GM12878 (cell line): ENCODE measurements at regions not wholly inside any gene's neighbourhood (a gene's known extent, or its start where the extent isn't known, plus 50 kb on each side); places are given as distances from the start of the nearest gene placed in this dataset.

Experiments
- HDAC2 ChIP-seq: fragments of 200-600 bp; sonication (generic); IDR thresholded peaks from 2 replicates; pipeline ENCODE4 v1.6.1; 2017
- MEF2B ChIP-seq: fragments of 450-650 bp; IDR thresholded peaks from 2 replicates; pipeline ENCODE4 v1.6.1; 2018; ENCODE audit warnings: mild to moderate bottlenecking, moderate library complexity; ENCODE audit not compliant: partially characterized antibody, poor library complexity, severe bottlenecking
- SP1 ChIP-seq: IDR thresholded peaks from one replicate; pipeline ENCODE4 v1.6.1; 2011; ENCODE audit warnings: low read depth, low read length
- YBX1 ChIP-seq: fragments of 450-650 bp; IDR thresholded peaks from 2 replicates; pipeline ENCODE4 v1.6.1; 2016; ENCODE audit warnings: antibody characterized with exemption
- ZNF622 ChIP-seq: fragments of 450-650 bp; IDR thresholded peaks from 2 replicates; pipeline ENCODE4 v1.6.1; 2017; ENCODE audit warnings: mild to moderate bottlenecking, inconsistent platforms
- TF ChIP-seq, protein P1 (sequence below): IDR thresholded peaks from 2 replicates; pipeline ENCODE4 v1.6.1; 2012; ENCODE audit warnings: mild to moderate bottlenecking, low read depth, low read length
- TF ChIP-seq, protein P2 (sequence below): fragments of 450-650 bp; formaldehyde crosslinking; IDR thresholded peaks from 2 replicates; pipeline ENCODE4 v1.4.0; 2022; ENCODE audit warnings: mild to moderate bottlenecking, moderate library complexity

DNA sequence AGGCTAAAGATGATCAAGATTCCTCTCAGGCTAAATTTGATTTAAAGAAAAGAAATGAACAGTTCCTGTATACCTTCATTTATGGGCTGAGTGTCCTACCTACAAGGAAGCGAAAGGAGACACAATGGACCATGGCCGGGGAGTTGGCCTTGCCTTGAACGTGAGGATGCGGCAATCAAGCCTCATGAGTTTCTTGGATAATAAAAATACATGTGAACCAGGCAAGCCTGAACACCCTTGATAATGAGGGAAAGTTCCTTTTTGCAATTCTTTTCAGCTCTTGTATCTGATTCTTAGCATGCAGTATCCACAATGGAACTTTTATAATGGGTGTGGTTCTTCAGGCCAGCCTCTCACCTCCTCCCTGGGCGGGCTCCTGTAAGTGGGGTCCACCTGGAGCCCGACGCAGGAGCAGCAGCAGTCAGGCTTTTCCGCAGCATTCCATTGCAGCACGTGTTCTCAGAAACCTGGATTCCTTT lies 83.8 kb downstream of the RNASET2 start (continued):
- TF ChIP-seq, protein P1, sequence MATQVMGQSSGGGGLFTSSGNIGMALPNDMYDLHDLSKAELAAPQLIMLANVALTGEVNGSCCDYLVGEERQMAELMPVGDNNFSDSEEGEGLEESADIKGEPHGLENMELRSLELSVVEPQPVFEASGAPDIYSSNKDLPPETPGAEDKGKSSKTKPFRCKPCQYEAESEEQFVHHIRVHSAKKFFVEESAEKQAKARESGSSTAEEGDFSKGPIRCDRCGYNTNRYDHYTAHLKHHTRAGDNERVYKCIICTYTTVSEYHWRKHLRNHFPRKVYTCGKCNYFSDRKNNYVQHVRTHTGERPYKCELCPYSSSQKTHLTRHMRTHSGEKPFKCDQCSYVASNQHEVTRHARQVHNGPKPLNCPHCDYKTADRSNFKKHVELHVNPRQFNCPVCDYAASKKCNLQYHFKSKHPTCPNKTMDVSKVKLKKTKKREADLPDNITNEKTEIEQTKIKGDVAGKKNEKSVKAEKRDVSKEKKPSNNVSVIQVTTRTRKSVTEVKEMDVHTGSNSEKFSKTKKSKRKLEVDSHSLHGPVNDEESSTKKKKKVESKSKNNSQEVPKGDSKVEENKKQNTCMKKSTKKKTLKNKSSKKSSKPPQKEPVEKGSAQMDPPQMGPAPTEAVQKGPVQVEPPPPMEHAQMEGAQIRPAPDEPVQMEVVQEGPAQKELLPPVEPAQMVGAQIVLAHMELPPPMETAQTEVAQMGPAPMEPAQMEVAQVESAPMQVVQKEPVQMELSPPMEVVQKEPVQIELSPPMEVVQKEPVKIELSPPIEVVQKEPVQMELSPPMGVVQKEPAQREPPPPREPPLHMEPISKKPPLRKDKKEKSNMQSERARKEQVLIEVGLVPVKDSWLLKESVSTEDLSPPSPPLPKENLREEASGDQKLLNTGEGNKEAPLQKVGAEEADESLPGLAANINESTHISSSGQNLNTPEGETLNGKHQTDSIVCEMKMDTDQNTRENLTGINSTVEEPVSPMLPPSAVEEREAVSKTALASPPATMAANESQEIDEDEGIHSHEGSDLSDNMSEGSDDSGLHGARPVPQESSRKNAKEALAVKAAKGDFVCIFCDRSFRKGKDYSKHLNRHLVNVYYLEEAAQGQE: no peak
- TF ChIP-seq, protein P2, sequence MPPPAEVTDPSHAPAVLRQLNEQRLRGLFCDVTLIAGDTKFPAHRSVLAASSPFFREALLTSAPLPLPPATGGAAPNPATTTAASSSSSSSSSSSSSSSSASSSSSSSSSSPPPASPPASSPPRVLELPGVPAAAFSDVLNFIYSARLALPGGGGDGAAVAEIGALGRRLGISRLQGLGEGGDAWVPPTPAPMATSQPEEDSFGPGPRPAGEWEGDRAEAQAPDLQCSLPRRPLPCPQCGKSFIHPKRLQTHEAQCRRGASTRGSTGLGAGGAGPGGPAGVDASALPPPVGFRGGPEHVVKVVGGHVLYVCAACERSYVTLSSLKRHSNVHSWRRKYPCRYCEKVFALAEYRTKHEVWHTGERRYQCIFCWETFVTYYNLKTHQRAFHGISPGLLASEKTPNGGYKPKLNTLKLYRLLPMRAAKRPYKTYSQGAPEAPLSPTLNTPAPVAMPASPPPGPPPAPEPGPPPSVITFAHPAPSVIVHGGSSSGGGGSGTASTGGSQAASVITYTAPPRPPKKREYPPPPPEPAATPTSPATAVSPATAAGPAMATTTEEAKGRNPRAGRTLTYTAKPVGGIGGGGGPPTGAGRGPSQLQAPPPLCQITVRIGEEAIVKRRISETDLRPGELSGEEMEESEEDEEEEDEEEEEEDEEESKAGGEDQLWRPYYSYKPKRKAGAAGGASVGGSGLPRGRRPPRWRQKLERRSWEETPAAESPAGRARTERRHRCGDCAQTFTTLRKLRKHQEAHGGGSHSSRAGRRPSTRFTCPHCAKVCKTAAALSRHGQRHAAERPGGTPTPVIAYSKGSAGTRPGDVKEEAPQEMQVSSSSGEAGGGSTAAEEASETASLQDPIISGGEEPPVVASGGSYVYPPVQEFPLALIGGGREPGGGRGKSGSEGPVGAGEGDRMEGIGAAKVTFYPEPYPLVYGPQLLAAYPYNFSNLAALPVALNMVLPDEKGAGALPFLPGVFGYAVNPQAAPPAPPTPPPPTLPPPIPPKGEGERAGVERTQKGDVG (CRISPR knock-in tag): no peak
- no peak for TF ChIP-seq MEF2B
- TF ChIP-seq HDAC2: no peak
- TF ChIP-seq YBX1: no peak
- TF ChIP-seq SP1: no peak
- TF ChIP-seq ZNF622: no peak
